Esophagus squamous epithelium (tissue), 5 donors: ENCODE measurements at regions not wholly inside any gene's neighbourhood (a gene's known extent, or its start where the extent isn't known, plus 50 kb on each side); places are given as distances from the start of the nearest gene placed in this dataset.
"Not testable (repeated sequence)": the region's sequence is repeated elsewhere in the genome, so short reads cannot be mapped to it uniquely, and the experiment has no call there.

Experiments used
- DNase-seq: peaks from one replicate; lab custom pipeline; 2025; lab: John Stamatoyannopoulos, UW
- H3K27ac ChIP-seq, 4 donors: fragments of 200-600 bp; sonication (generic); one replicate each; pipeline ENCODE4 v1.5.1; 2016 to 2019; ENCODE audit warnings: mild to moderate bottlenecking in 1 of 4
- H3K27me3 ChIP-seq, 4 donors: fragments of 200-600 bp; sonication (generic); 1 replicate in 3 of 4; 2 replicates in 1 of 4; pipeline versions ENCODE4 v1.5.1 to v1.6.0; 2017 to 2021; ENCODE audit warnings: antibody characterized with exemption in 1 of 4
- H3K36me3 ChIP-seq, 3 donors: fragments of 200-600 bp; sonication (generic); one replicate each; pipeline ENCODE4 v1.5.1; 2016 to 2019
- H3K4me1 ChIP-seq, 3 donors: fragments of 200-600 bp; sonication (generic); one replicate each; pipeline ENCODE4 v1.5.1; 2017 to 2019
- H3K4me3 ChIP-seq, 4 donors: fragments of 200-600 bp; sonication (generic); 1 replicate in 3 of 4; 2 replicates in 1 of 4; pipeline ENCODE4 v1.5.1; 2016 to 2019; ENCODE audit warnings: mild to moderate bottlenecking in 2 of 4, moderate library complexity in 1 of 4
- H3K9me3 ChIP-seq, 3 donors: fragments of 200-600 bp; sonication (generic); one replicate each; pipeline ENCODE4 v1.5.1; 2016 to 2019
- CTCF ChIP-seq, 6 experiments: fragments of 450-650 bp in 4 of 6; fragments of 200-600 bp in 2 of 6; sonication (generic) in 2 of 6; IDR thresholded peaks; one replicate each; pipeline ENCODE4 v1.5.1; 2016 to 2019; ENCODE audit warnings: antibody characterized with exemption in 6 of 6, mild to moderate bottlenecking in 4 of 6, moderate library complexity in 4 of 6
- POLR2A ChIP-seq, 4 donors: fragments of 450-650 bp; IDR thresholded peaks; one replicate each; pipeline ENCODE4 v1.6.1; 2017; ENCODE audit warnings: antibody characterized with exemption in 4 of 4, mild to moderate bottlenecking in 4 of 4, moderate library complexity in 3 of 4
- WGBS, 2 donors: methylation state at CpG; one replicate each; pipeline ENCODE4 v1.1.5; 2018; 5-methylcytosine and 5-hydroxymethylcytosine counted together
- intact Hi-C: fragments of 100-400 bp; cut with DNase I; formaldehyde crosslinking; loops from one replicate; pipeline ENCODE4 v1.15.0; 2022
- donor health status: DM: yes; HTN: yes; CAD: no.

GRCh38 chr3:101143012-101143411 lies 149.8 kb upstream of the ABI3BP start:
- Histone ChIP-seq H3K9me3 (no peaks in the 10 kb centered on the region), H3K27ac (no peak overlapping the region), H3K4me1 (peaks cover 0 to 10% (median 0%) of the 10 kb centered on the region in 3 donors), H3K4me3 (no peak overlapping the region), H3K27me3 (no peaks in the 10 kb centered on the region), H3K36me3 (no peaks in the 10 kb centered on the region)
- WGBS, 2 donors = 60 to 76% methylated on average over 3 of the region's 3 CpGs
- DNase-seq = no peak
- TF ChIP-seq POLR2A (IDR thresholded peaks at IDR 0.05) (no peak), CTCF (IDR thresholded peaks at IDR 0.05) (no peak)
- intact Hi-C loops = no loop called here

GRCh38 chr3:101142160-101142559 lies 148.9 kb upstream of the ABI3BP start:
- intact Hi-C loops = no loop called here
- H3K36me3 ChIP-seq = no peaks in the 10 kb centered on the region
- TF ChIP-seq CTCF (IDR thresholded peaks at IDR 0.05) (no peak), POLR2A (IDR thresholded peaks at IDR 0.05) (no peak)

GRCh38 chr3:101141135-101141534 lies 147.9 kb upstream of the ABI3BP start:
- TF ChIP-seq POLR2A (IDR thresholded peaks at IDR 0.05) = no peak
- no peak for TF ChIP-seq CTCF (IDR thresholded peaks at IDR 0.05)
- no peak overlapping the region for H3K27ac ChIP-seq

More at GRCh38 chr3:101142160-101142559, 148.9 kb upstream of the ABI3BP start:
- no peak overlapping the region for H3K4me3 ChIP-seq
- WGBS, 2 donors = 69 to 77% methylated on average over 2 of the region's 2 CpGs
- no peak overlapping the region for H3K27ac ChIP-seq
- peaks cover 0 to 10% (median 0%) of the 10 kb centered on the region in 3 donors for H3K4me1 ChIP-seq
- no peaks in the 10 kb centered on the region for H3K9me3 ChIP-seq
- H3K27me3 ChIP-seq = no peaks in the 10 kb centered on the region
- DNase-seq = no peak

GRCh38 chr3:101138817-101139216 lies 145.6 kb upstream of the ABI3BP start:
- Histone ChIP-seq H3K27me3 (no peaks in the 10 kb centered on the region), H3K36me3 (no peaks in the 10 kb centered on the region), H3K4me3 (no peak overlapping the region), H3K27ac (no peak overlapping the region), H3K9me3 (no peaks in the 10 kb centered on the region), H3K4me1 (peaks cover 0 to 10% (median 0%) of the 10 kb centered on the region in 3 donors)
- intact Hi-C loops = no loop called here
- no peak for TF ChIP-seq POLR2A (IDR thresholded peaks at IDR 0.05)
- no peak for DNase-seq
- WGBS, 2 donors = 80 to 90% methylated on average over 1 of the region's 1 CpG

More at GRCh38 chr3:101141135-101141534, 147.9 kb upstream of the ABI3BP start:
- 38 to 39% methylated on average over 1 of the region's 1 CpG for WGBS, 2 donors
- Histone ChIP-seq H3K4me3 (no peak overlapping the region), H3K9me3 (no peaks in the 10 kb centered on the region), H3K36me3 (no peaks in the 10 kb centered on the region), H3K4me1 (peaks cover 0 to 10% (median 0%) of the 10 kb centered on the region in 3 donors), H3K27me3 (no peaks in the 10 kb centered on the region)
- intact Hi-C loops = no loop called here
- DNase-seq = no peak

GRCh38 chr3:101134331-101134730 lies 141.1 kb upstream of the ABI3BP start:
- Histone ChIP-seq H3K4me1 (no peaks in the 10 kb centered on the region), H3K36me3 (no peaks in the 10 kb centered on the region), H3K27me3 (no peaks in the 10 kb centered on the region), H3K4me3 (no peak overlapping the region), H3K9me3 (no peaks in the 10 kb centered on the region), H3K27ac (no peak overlapping the region)
- intact Hi-C loops = no loop called here
- 87 to 94% methylated on average over 7 of the region's 7 CpGs for WGBS, 2 donors
- no peak for DNase-seq
- TF ChIP-seq CTCF (IDR thresholded peaks at IDR 0.05) (no peak), POLR2A (IDR thresholded peaks at IDR 0.05) (no peak)

- no peaks in the 10 kb centered on the region for H3K36me3 ChIP-seq
- no peaks in the 10 kb centered on the region for H3K27me3 ChIP-seq
- no peak overlapping the region for H3K4me3 ChIP-seq
- H3K27ac ChIP-seq = no peak overlapping the region
- intact Hi-C loops = no loop called here
- no peaks in the 10 kb centered on the region for H3K9me3 ChIP-seq
- H3K4me1 ChIP-seq = peaks cover 0 to 3% (median 0%) of the 10 kb centered on the region in 3 donors
- WGBS, 2 donors = 36 to 40% methylated on average over 1 of the region's 1 CpG
- DNase-seq = no peak
- TF ChIP-seq POLR2A (IDR thresholded peaks at IDR 0.05) = no peak
- TF ChIP-seq CTCF (IDR thresholded peaks at IDR 0.05) = no peak
Measured at GRCh38 chr3:101133652-101134051, 140.4 kb upstream of the ABI3BP start.

- WGBS, 2 donors = 87 to 88% methylated on average over 7 of the region's 7 CpGs
- DNase-seq, intact Hi-C loops: not testable (repeated sequence)
Measured at GRCh38 chr3:101133197-101133596, 140.0 kb upstream of the ABI3BP start.

More at GRCh38 chr3:101133197-101133596, 140.0 kb upstream of the ABI3BP start:
- not testable (repeated sequence) for H3K9me3 ChIP-seq, H3K4me3 ChIP-seq, H3K36me3 ChIP-seq, H3K27ac ChIP-seq, H3K27me3 ChIP-seq, H3K4me1 ChIP-seq
